ENCODE measurements at regions not wholly inside any gene's neighbourhood (a gene's known extent, or its start where the extent isn't known, plus 50 kb on each side); places are given as distances from the start of the nearest gene placed in this dataset.

- no peak for DNase-seq
These were observed 280.2 kb downstream of the SNX13 start for GRCh38 chr7:17660116-17660515.

GRCh38 chr7:17661982-17662585 is 278.2 kb downstream of the SNX13 start:
- no peak for DNase-seq

GRCh38 chr7:17663061-17663675 is 277.1 kb downstream of the SNX13 start:
- no peak for DNase-seq

GRCh38 chr7:17665029-17665428 is 275.3 kb downstream of the SNX13 start:
- no peak for DNase-seq

- DNase-seq: no peak
These were observed 272.2 kb downstream of the SNX13 start for GRCh38 chr7:17668122-17668521.

GRCh38 chr7:17669204-17669603 is 271.1 kb downstream of the SNX13 start:
- no peak for DNase-seq

- no peak for DNase-seq
These were observed 268.3 kb downstream of the SNX13 start for GRCh38 chr7:17671956-17672355.

GRCh38 chr7:17672783-17673182 is 267.5 kb downstream of the SNX13 start:
- no peak for DNase-seq

- no peak for DNase-seq
These were observed 265.9 kb downstream of the SNX13 start for GRCh38 chr7:17674166-17674942.

- DNase-seq: no peak
These were observed 265.2 kb downstream of the SNX13 start for GRCh38 chr7:17674943-17675608.

GRCh38 chr7:17677408-17677807 is 262.9 kb downstream of the SNX13 start:
- no peak for DNase-seq

GRCh38 chr7:17678896-17679295 is 261.4 kb downstream of the SNX13 start:
- no peak for DNase-seq

- DNase-seq: no peak
These were observed 260.8 kb downstream of the SNX13 start for GRCh38 chr7:17679458-17679857.

GRCh38 chr7:17680026-17680425 is 260.3 kb downstream of the SNX13 start:
- DNase-seq: no peak

GRCh38 chr7:17680943-17681351 is 259.3 kb downstream of the SNX13 start:
- peak; percentile 32 for DNase-seq

- DNase-seq: no peak
These were observed 258.3 kb downstream of the SNX13 start for GRCh38 chr7:17681965-17682364.

- DNase-seq: no peak
These were observed 257.7 kb downstream of the SNX13 start for GRCh38 chr7:17682586-17682985.

GRCh38 chr7:17685141-17685540 is 255.2 kb downstream of the SNX13 start:
- DNase-seq: no peak

- DNase-seq: no peak
These were observed 252.9 kb downstream of the SNX13 start for GRCh38 chr7:17687361-17687760.

GRCh38 chr7:17689361-17689902 is 250.9 kb downstream of the SNX13 start:
- no peak for DNase-seq

GRCh38 chr7:17690030-17690429 is 250.3 kb downstream of the SNX13 start:
- no peak for DNase-seq

- DNase-seq: no peak
These were observed 243.9 kb downstream of the SNX13 start for GRCh38 chr7:17696422-17696821.

- no peak for DNase-seq
These were observed 243.0 kb downstream of the SNX13 start for GRCh38 chr7:17697128-17697881.

All from CD4-positive, alpha-beta T cell treated with Interleukin-4 for 4 hours (primary cell).